ENCODE measurements at regions not wholly inside any gene's neighbourhood (a gene's known extent, or its start where the extent isn't known, plus 50 kb on each side); places are given as distances from the start of the nearest gene placed in this dataset.

GRCh38 chr2:19646987-19647386 is 254.8 kb downstream of the TTC32 start:
- H3K27ac ChIP-seq: no peak overlapping the region

GRCh38 chr2:19644763-19645162 is 257.0 kb downstream of the TTC32 start:
- H3K27ac ChIP-seq: no peak overlapping the region
- TF ChIP-seq CTCF (conservative IDR thresholded peaks at IDR 0.05): no peak

More at GRCh38 chr2:19646987-19647386, 254.8 kb downstream of the TTC32 start:
- no peak for TF ChIP-seq CTCF (conservative IDR thresholded peaks at IDR 0.05)

GRCh38 chr2:19643117-19643518 is 258.7 kb downstream of the TTC32 start:
- no peak for TF ChIP-seq CTCF (conservative IDR thresholded peaks at IDR 0.05)

GRCh38 chr2:19642501-19642900 is 259.3 kb downstream of the TTC32 start:
- no peak for TF ChIP-seq CTCF (conservative IDR thresholded peaks at IDR 0.05)
- no peak overlapping the region for H3K27ac ChIP-seq

More at GRCh38 chr2:19643117-19643518, 258.7 kb downstream of the TTC32 start:
- no peak overlapping the region for H3K27ac ChIP-seq

- no peak overlapping the region for H3K27ac ChIP-seq
- TF ChIP-seq CTCF (conservative IDR thresholded peaks at IDR 0.05): no peak
These were observed 265.8 kb downstream of the TTC32 start for GRCh38 chr2:19635951-19636510.

GRCh38 chr2:19632403-19632991 is 269.3 kb downstream of the TTC32 start:
- TF ChIP-seq CTCF (conservative IDR thresholded peaks at IDR 0.05): no peak

GRCh38 chr2:19631871-19632270 is 269.9 kb downstream of the TTC32 start:
- no peak overlapping the region for H3K27ac ChIP-seq
- TF ChIP-seq CTCF (conservative IDR thresholded peaks at IDR 0.05): no peak

More at GRCh38 chr2:19632403-19632991, 269.3 kb downstream of the TTC32 start:
- no peak overlapping the region for H3K27ac ChIP-seq
